GM12864 (cell line): ENCODE measurements at regions not wholly inside any gene's neighbourhood (a gene's known extent, or its start where the extent isn't known, plus 50 kb on each side); places are given as distances from the start of the nearest gene placed in this dataset.
A peak's percentile ranks its signal among the peaks of the same experiment; 100 is the strongest.

ENCODE experiments used
- DNase-seq: peaks from one replicate; pipeline ENCODE4 v3.0.0-alpha.2; 2011; ENCODE audit warnings: low read depth
- H3K4me3 ChIP-seq: 2 replicates; pipeline ENCODE4 v1.5.1; 2011; ENCODE audit warnings: mild to moderate bottlenecking, low read depth, low read length, control low read depth
- TF ChIP-seq, protein P1 (sequence below): IDR thresholded peaks from 2 replicates; pipeline ENCODE4 v1.5.1; 2011; ENCODE audit warnings: low read depth, mild to moderate bottlenecking, moderate library complexity, low read length, control low read depth, inconsistent platforms; ENCODE audit errors: missing control alignments

DNA sequence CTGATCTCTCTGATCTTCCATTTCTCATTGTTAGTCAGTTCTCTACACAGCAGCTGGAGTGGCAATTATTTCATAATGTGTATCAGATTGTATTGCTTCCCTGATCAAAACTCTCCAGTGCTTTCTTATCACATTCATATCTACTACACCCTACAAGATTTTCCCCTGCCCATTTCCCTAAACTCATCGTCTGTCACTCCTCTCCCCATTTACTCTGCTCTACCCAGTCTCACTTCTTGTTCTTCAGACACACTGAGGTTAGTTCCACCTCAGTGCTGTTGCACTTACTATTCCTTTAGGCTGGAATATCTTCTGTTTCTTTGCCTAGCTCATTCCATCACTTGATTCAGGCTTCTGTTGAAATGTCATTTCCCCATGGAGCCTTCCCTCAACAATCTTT is 197.1 kb downstream of the SATB1 start:
- TF ChIP-seq, protein P1, sequence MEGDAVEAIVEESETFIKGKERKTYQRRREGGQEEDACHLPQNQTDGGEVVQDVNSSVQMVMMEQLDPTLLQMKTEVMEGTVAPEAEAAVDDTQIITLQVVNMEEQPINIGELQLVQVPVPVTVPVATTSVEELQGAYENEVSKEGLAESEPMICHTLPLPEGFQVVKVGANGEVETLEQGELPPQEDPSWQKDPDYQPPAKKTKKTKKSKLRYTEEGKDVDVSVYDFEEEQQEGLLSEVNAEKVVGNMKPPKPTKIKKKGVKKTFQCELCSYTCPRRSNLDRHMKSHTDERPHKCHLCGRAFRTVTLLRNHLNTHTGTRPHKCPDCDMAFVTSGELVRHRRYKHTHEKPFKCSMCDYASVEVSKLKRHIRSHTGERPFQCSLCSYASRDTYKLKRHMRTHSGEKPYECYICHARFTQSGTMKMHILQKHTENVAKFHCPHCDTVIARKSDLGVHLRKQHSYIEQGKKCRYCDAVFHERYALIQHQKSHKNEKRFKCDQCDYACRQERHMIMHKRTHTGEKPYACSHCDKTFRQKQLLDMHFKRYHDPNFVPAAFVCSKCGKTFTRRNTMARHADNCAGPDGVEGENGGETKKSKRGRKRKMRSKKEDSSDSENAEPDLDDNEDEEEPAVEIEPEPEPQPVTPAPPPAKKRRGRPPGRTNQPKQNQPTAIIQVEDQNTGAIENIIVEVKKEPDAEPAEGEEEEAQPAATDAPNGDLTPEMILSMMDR = no peak
- H3K4me3 ChIP-seq = no peak overlapping the region
- no peak for DNase-seq

GRCh38 chr3:18225709-18226108 is 199.4 kb downstream of the SATB1 start:
- DNase-seq = no peak
- TF ChIP-seq, protein P1 = no peak
- H3K4me3 ChIP-seq = no peak overlapping the region

GRCh38 chr3:18224426-18224825 is 200.7 kb downstream of the SATB1 start:
- H3K4me3 ChIP-seq = no peak overlapping the region
- TF ChIP-seq, protein P1 = no peak
- no peak for DNase-seq

- H3K4me3 ChIP-seq = no peak overlapping the region
- TF ChIP-seq, protein P1 = no peak
- no peak for DNase-seq
Measured at GRCh38 chr3:18223974-18224373, 201.2 kb downstream of the SATB1 start.

- no peak overlapping the region for H3K4me3 ChIP-seq
- TF ChIP-seq, protein P1 = no peak
- peak; percentile 41 for DNase-seq
Measured at GRCh38 chr3:18223571-18223970, 201.6 kb downstream of the SATB1 start.

DNA sequence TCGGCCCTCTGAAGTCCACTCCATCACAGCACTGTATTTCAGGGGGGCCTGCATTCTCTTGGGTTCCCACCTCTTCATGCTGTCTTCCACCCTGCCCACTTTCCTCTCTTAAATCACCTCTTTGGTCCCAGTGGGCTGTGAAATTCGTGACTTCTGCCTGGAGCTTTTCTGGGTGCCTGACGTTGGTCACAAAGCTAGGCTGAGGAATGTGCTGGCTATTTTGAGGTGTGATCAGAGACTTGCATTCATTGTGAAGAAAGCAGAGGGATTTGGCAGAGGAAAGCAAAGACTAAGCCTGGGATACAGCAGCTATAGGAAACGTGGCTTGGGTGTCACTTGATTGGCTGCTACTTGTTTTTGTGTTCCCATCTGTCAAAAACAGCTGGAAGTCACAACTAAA is 202.5 kb downstream of the SATB1 start:
- H3K4me3 ChIP-seq = no peak overlapping the region
- no peak for DNase-seq

GRCh38 chr3:18217507-18218174 is 207.5 kb downstream of the SATB1 start:
- H3K4me3 ChIP-seq = no peak overlapping the region
- no peak for DNase-seq
- TF ChIP-seq, protein P1 = no peak

More for the DNA sequence above, 202.5 kb downstream of the SATB1 start:
- TF ChIP-seq, protein P1 = no peak
